SK-N-SH (cell line): ENCODE measurements at regions not wholly inside any gene's neighbourhood (a gene's known extent, or its start where the extent isn't known, plus 50 kb on each side); places are given as distances from the start of the nearest gene placed in this dataset.

Source experiments
- ELF1 ChIP-seq: IDR thresholded peaks from 2 replicates; pipeline ENCODE4 v1.4.0; 2012
- GATA2 ChIP-seq: sonication (generic); formaldehyde crosslinking; IDR thresholded peaks from 2 replicates; pipeline ENCODE4 v1.5.0; 2020; ENCODE audit warnings: mild to moderate bottlenecking, missing genetic modification reagents
- NRF1 ChIP-seq: IDR thresholded peaks from 2 replicates; pipeline ENCODE4 v1.6.1; 2012; ENCODE audit warnings: low read depth, mild to moderate bottlenecking, low read length
- RAD21 ChIP-seq: IDR thresholded peaks from 2 replicates; pipeline ENCODE4 v1.6.1; 2012; ENCODE audit warnings: mild to moderate bottlenecking, low read length
- RCOR1 ChIP-seq: fragments of 150-350 bp; IDR thresholded peaks from 2 replicates; pipeline ENCODE4 v1.6.1; 2017; ENCODE audit warnings: antibody characterized with exemption, low read length
- TAF1 ChIP-seq: IDR thresholded peaks from 2 replicates; pipeline ENCODE4 v1.6.1; 2012; ENCODE audit warnings: low read depth, mild to moderate bottlenecking, low read length, moderate library complexity, borderline replicate concordance
- YY1 ChIP-seq: IDR thresholded peaks from 2 replicates; pipeline ENCODE4 v1.4.0; 2012; ENCODE audit warnings: low read depth, mild to moderate bottlenecking
- TF ChIP-seq, protein P1 (sequence below): fragments of 200-600 bp; sonication (generic); IDR thresholded peaks from 2 replicates; pipeline ENCODE4 v1.6.1; 2017; ENCODE audit warnings: antibody characterized with exemption, mild to moderate bottlenecking, moderate library complexity

DNA sequence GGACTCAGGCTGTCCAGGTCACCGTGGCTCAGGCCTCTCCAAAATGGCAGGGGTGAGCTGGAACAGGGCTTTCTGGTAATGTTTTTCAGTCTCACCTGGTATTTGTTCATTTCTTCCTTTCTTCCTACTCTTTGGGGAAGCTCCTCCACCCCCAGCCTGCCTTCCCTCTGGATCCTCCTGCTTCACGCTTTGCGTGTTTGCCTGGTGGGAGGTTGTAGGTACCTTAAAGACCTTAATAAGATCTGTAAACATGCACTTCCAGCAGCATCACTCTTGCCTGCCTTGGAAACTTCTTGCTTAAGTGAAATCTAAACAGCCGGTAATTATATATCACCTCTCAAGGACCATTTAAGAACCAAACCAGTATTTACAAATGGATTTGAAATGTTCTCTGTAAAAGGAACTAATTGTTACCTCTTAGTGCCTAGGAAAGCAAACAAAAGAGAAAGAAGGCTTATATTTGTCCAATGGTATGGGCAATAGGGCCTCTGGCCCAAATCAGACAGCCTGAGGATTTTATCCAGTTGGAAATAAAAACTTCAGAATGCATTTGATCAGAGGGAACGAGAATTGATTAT, 339.9 kb downstream of the CCSER2 start:
- TF ChIP-seq, protein P1, sequence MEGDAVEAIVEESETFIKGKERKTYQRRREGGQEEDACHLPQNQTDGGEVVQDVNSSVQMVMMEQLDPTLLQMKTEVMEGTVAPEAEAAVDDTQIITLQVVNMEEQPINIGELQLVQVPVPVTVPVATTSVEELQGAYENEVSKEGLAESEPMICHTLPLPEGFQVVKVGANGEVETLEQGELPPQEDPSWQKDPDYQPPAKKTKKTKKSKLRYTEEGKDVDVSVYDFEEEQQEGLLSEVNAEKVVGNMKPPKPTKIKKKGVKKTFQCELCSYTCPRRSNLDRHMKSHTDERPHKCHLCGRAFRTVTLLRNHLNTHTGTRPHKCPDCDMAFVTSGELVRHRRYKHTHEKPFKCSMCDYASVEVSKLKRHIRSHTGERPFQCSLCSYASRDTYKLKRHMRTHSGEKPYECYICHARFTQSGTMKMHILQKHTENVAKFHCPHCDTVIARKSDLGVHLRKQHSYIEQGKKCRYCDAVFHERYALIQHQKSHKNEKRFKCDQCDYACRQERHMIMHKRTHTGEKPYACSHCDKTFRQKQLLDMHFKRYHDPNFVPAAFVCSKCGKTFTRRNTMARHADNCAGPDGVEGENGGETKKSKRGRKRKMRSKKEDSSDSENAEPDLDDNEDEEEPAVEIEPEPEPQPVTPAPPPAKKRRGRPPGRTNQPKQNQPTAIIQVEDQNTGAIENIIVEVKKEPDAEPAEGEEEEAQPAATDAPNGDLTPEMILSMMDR = no peak
- no peak for TF ChIP-seq NRF1
- TF ChIP-seq GATA2 = no peak
- TF ChIP-seq ELF1 = no peak
- no peak for TF ChIP-seq RCOR1
- TF ChIP-seq TAF1 = no peak
- TF ChIP-seq RAD21 = no peak
- no peak for TF ChIP-seq YY1
